Adrenal gland (tissue), 5 donors: ENCODE measurements at regions not wholly inside any gene's neighbourhood (a gene's known extent, or its start where the extent isn't known, plus 50 kb on each side); places are given as distances from the start of the nearest gene placed in this dataset.

Experiments used
- POLR2A ChIP-seq, 2 donors: fragments of 450-650 bp; IDR thresholded peaks; one replicate each; pipeline ENCODE4 v1.6.1; 2017; ENCODE audit warnings: antibody characterized with exemption in 2 of 2, mild to moderate bottlenecking in 2 of 2, moderate library complexity in 1 of 2
- TF ChIP-seq, protein P1 (sequence below), 6 experiments: fragments of 450-650 bp in 4 of 6; fragments of 200-600 bp in 2 of 6; sonication (generic) in 1 of 6; IDR thresholded peaks; 1 replicate in 5 of 6; 2 replicates in 1 of 6; pipeline versions ENCODE4 v1.5.1 to v1.8.0; 2016 to 2021; ENCODE audit warnings: antibody characterized with exemption in 6 of 6, mild to moderate bottlenecking in 2 of 6, moderate library complexity in 1 of 6
- donor health status: DM: no; HTN: no; CAD: no.

DNA sequence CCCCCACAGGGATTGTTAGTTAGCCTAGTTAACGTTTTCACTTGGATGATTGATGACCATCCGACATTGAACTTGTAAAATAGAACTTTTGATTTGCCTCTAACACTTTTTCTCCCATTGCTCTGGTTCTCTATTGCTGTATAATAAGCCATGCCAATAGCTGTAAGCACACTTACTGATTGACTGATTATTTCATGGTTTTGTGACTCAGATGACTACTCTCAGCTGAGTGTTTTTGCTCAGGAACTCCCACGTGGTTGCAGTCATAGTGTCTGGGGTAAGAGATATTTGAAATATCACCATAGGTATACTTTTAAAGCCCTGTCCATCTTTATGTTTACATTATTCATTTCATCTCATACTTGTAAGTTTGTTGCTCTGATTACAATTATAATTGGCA, 1285.5 kb downstream of the STIM2 start:
- no peak for TF ChIP-seq POLR2A (IDR thresholded peaks at IDR 0.05)
- TF ChIP-seq, protein P1, sequence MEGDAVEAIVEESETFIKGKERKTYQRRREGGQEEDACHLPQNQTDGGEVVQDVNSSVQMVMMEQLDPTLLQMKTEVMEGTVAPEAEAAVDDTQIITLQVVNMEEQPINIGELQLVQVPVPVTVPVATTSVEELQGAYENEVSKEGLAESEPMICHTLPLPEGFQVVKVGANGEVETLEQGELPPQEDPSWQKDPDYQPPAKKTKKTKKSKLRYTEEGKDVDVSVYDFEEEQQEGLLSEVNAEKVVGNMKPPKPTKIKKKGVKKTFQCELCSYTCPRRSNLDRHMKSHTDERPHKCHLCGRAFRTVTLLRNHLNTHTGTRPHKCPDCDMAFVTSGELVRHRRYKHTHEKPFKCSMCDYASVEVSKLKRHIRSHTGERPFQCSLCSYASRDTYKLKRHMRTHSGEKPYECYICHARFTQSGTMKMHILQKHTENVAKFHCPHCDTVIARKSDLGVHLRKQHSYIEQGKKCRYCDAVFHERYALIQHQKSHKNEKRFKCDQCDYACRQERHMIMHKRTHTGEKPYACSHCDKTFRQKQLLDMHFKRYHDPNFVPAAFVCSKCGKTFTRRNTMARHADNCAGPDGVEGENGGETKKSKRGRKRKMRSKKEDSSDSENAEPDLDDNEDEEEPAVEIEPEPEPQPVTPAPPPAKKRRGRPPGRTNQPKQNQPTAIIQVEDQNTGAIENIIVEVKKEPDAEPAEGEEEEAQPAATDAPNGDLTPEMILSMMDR (IDR thresholded peaks at IDR 0.05): no peak
